ENCODE measurements at regions not wholly inside any gene's neighbourhood (a gene's known extent, or its start where the extent isn't known, plus 50 kb on each side); places are given as distances from the start of the nearest gene placed in this dataset.

DNA sequence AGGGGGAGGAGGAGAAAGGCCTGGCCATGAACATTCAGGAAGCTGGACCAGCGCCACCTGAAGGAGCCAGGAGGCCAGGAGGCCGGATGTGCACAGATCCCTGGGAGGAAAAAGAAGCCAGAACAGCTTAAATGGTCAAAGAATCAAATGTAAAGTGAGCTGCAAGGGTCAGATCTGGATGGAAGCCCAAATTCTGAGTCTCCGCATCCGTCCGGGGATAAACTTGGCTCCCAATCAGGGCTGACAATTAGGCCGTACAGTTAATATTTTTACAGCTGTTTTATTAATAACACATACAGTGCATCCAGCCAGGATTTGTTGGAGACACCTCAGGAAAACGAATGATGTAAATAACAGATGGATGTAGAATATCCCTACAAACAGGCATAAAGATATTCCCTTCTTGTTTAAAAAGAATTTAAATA, 495.1 kb upstream of the TCF4 start:
- TF ChIP-seq, protein P1, sequence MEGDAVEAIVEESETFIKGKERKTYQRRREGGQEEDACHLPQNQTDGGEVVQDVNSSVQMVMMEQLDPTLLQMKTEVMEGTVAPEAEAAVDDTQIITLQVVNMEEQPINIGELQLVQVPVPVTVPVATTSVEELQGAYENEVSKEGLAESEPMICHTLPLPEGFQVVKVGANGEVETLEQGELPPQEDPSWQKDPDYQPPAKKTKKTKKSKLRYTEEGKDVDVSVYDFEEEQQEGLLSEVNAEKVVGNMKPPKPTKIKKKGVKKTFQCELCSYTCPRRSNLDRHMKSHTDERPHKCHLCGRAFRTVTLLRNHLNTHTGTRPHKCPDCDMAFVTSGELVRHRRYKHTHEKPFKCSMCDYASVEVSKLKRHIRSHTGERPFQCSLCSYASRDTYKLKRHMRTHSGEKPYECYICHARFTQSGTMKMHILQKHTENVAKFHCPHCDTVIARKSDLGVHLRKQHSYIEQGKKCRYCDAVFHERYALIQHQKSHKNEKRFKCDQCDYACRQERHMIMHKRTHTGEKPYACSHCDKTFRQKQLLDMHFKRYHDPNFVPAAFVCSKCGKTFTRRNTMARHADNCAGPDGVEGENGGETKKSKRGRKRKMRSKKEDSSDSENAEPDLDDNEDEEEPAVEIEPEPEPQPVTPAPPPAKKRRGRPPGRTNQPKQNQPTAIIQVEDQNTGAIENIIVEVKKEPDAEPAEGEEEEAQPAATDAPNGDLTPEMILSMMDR (IDR thresholded peaks at IDR 0.05 in 2 of 3, conservative IDR thresholded peaks at IDR 0.05 in 1 of 3; ENCODE audit: control insufficient read depth in 2 of 3, extremely low read depth in 1 of 3, insufficient read depth in 1 of 3, low read depth in 3 of 3, low read length in 3 of 3), result no peak
- TF ChIP-seq NFYB (IDR thresholded peaks at IDR 0.05; ENCODE audit: insufficient read depth, low read depth, low read length), result no peak
- TF ChIP-seq ZNF217 (IDR thresholded peaks at IDR 0.05), result no peak
- TF ChIP-seq, protein P2, sequence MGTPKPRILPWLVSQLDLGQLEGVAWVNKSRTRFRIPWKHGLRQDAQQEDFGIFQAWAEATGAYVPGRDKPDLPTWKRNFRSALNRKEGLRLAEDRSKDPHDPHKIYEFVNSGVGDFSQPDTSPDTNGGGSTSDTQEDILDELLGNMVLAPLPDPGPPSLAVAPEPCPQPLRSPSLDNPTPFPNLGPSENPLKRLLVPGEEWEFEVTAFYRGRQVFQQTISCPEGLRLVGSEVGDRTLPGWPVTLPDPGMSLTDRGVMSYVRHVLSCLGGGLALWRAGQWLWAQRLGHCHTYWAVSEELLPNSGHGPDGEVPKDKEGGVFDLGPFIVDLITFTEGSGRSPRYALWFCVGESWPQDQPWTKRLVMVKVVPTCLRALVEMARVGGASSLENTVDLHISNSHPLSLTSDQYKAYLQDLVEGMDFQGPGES (IDR thresholded peaks at IDR 0.05), result no peak
- TF ChIP-seq, protein P3, sequence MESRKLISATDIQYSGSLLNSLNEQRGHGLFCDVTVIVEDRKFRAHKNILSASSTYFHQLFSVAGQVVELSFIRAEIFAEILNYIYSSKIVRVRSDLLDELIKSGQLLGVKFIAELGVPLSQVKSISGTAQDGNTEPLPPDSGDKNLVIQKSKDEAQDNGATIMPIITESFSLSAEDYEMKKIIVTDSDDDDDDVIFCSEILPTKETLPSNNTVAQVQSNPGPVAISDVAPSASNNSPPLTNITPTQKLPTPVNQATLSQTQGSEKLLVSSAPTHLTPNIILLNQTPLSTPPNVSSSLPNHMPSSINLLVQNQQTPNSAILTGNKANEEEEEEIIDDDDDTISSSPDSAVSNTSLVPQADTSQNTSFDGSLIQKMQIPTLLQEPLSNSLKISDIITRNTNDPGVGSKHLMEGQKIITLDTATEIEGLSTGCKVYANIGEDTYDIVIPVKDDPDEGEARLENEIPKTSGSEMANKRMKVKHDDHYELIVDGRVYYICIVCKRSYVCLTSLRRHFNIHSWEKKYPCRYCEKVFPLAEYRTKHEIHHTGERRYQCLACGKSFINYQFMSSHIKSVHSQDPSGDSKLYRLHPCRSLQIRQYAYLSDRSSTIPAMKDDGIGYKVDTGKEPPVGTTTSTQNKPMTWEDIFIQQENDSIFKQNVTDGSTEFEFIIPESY (IDR thresholded peaks at IDR 0.05), result no peak
- TF ChIP-seq, protein P4, sequence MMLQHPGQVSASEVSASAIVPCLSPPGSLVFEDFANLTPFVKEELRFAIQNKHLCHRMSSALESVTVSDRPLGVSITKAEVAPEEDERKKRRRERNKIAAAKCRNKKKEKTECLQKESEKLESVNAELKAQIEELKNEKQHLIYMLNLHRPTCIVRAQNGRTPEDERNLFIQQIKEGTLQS (IDR thresholded peaks at IDR 0.05; ENCODE audit: borderline replicate concordance, extremely low read depth, low read depth, low read length), result no peak
- no peak for TF ChIP-seq USF2 (IDR thresholded peaks at IDR 0.05; ENCODE audit: borderline replicate concordance, low read depth, low read length)
- TF ChIP-seq POLR2AphosphoS5 (IDR thresholded peaks at IDR 0.05; ENCODE audit: low read length), result no peak
- TF ChIP-seq MEF2A (IDR thresholded peaks at IDR 0.05; ENCODE audit: insufficient read depth, low read depth, low read length), result no peak
